NCI-H446 (cell line): ENCODE measurements at regions not wholly inside any gene's neighbourhood (a gene's known extent, or its start where the extent isn't known, plus 50 kb on each side); places are given as distances from the start of the nearest gene placed in this dataset.

ENCODE experiments used
- DNase-seq, 2 experiments: peaks; one replicate each; lab custom pipeline; 2025; lab: John Stamatoyannopoulos, UW

GRCh38 chr4:180500154-180500553, 1743.0 kb upstream of the TENM3 start:
- no peak for DNase-seq

- no peak for DNase-seq
These were observed 1730.3 kb upstream of the TENM3 start for GRCh38 chr4:180512801-180513475.

- DNase-seq: no peak
These were observed 1724.3 kb upstream of the TENM3 start for GRCh38 chr4:180518906-180519305.

GRCh38 chr4:180521181-180521580, 1722.0 kb upstream of the TENM3 start:
- DNase-seq: no peak

- DNase-seq: no peak
These were observed 1717.6 kb upstream of the TENM3 start for GRCh38 chr4:180525523-180526077.

- no peak for DNase-seq
These were observed 1715.2 kb upstream of the TENM3 start for GRCh38 chr4:180528003-180528402.

- DNase-seq: no peak
These were observed 1712.4 kb upstream of the TENM3 start for GRCh38 chr4:180530787-180531186.

- DNase-seq: peak in 1 of 2 experiments; percentile 6
These were observed 1710.5 kb upstream of the TENM3 start for GRCh38 chr4:180532691-180533090.

- DNase-seq: no peak
These were observed 1704.7 kb upstream of the TENM3 start for GRCh38 chr4:180538384-180539057.

- DNase-seq: no peak
These were observed 1703.9 kb upstream of the TENM3 start for GRCh38 chr4:180539284-180539683.

- DNase-seq: no peak
These were observed 1701.5 kb upstream of the TENM3 start for GRCh38 chr4:180541678-180542077.

- DNase-seq: peak in 1 of 2 experiments; percentile 4
These were observed 1700.6 kb upstream of the TENM3 start for GRCh38 chr4:180542445-180543100.

GRCh38 chr4:180550106-180550505, 1693.1 kb upstream of the TENM3 start:
- no peak for DNase-seq

GRCh38 chr4:180557348-180557747, 1685.9 kb upstream of the TENM3 start:
- DNase-seq: no peak

- DNase-seq: no peak
These were observed 1685.3 kb upstream of the TENM3 start for GRCh38 chr4:180557950-180558349.

GRCh38 chr4:180558427-180558826, 1684.8 kb upstream of the TENM3 start:
- DNase-seq: no peak

- DNase-seq: no peak
These were observed 1682.3 kb upstream of the TENM3 start for GRCh38 chr4:180560896-180561295.

- no peak for DNase-seq
These were observed 1679.2 kb upstream of the TENM3 start for GRCh38 chr4:180564026-180564425.

GRCh38 chr4:180564448-180564847, 1678.8 kb upstream of the TENM3 start:
- no peak for DNase-seq

GRCh38 chr4:180565856-180566431, 1677.3 kb upstream of the TENM3 start:
- DNase-seq: no peak

GRCh38 chr4:180566492-180566891, 1676.7 kb upstream of the TENM3 start:
- no peak for DNase-seq

- no peak for DNase-seq
These were observed 1676.1 kb upstream of the TENM3 start for GRCh38 chr4:180567080-180567479.
